GM20431 (cell line): ENCODE measurements at regions not wholly inside any gene's neighbourhood (a gene's known extent, or its start where the extent isn't known, plus 50 kb on each side); places are given as distances from the start of the nearest gene placed in this dataset.

Experiments used
- in situ Hi-C: fragments of 300-500 bp; cut with MseI, MboI; formaldehyde crosslinking; loops from one replicate; pipeline ENCODE4 v1.15.0; 2020; ENCODE audit warnings: low sequenced_read_pairs; ENCODE audit not compliant: unreplicated experiment

GRCh38 chr17:72205822-72206221 lies 85.0 kb downstream of the SOX9 start:
- in situ Hi-C loops = no loop called here

- in situ Hi-C loops = no loop called here
Measured at GRCh38 chr17:72206376-72206775, 85.6 kb downstream of the SOX9 start.

- in situ Hi-C loops = no loop called here
Measured at GRCh38 chr17:72208832-72209231, 88.0 kb downstream of the SOX9 start.

GRCh38 chr17:72212041-72212440 lies 91.2 kb downstream of the SOX9 start:
- in situ Hi-C loops = no loop called here

- in situ Hi-C loops = no loop called here
Measured at GRCh38 chr17:72215490-72215889, 94.7 kb downstream of the SOX9 start.

GRCh38 chr17:72215928-72216327 lies 95.1 kb downstream of the SOX9 start:
- in situ Hi-C loops = no loop called here

- in situ Hi-C loops = no loop called here
Measured at GRCh38 chr17:72219137-72219823, 98.5 kb downstream of the SOX9 start.

- in situ Hi-C loops = no loop called here
Measured at GRCh38 chr17:72219824-72220493, 99.1 kb downstream of the SOX9 start.

- in situ Hi-C loops = no loop called here
Measured at GRCh38 chr17:72222661-72223380, 102.0 kb downstream of the SOX9 start.

GRCh38 chr17:72223866-72224291 lies 103.1 kb downstream of the SOX9 start:
- in situ Hi-C loops = no loop called here

GRCh38 chr17:72226322-72226721 lies 105.5 kb downstream of the SOX9 start:
- in situ Hi-C loops = no loop called here

GRCh38 chr17:72233986-72234385 lies 113.2 kb downstream of the SOX9 start:
- in situ Hi-C loops = no loop called here

GRCh38 chr17:72234985-72235384 lies 114.2 kb downstream of the SOX9 start:
- in situ Hi-C loops = no loop called here

- in situ Hi-C loops = no loop called here
Measured at GRCh38 chr17:72236980-72237633, 116.3 kb downstream of the SOX9 start.

GRCh38 chr17:72238157-72238673 lies 117.4 kb downstream of the SOX9 start:
- in situ Hi-C loops = no loop called here

GRCh38 chr17:72239548-72239947 lies 118.7 kb downstream of the SOX9 start:
- in situ Hi-C loops = no loop called here

GRCh38 chr17:72240333-72240732 lies 119.5 kb downstream of the SOX9 start:
- in situ Hi-C loops = no loop called here

GRCh38 chr17:72244494-72244893 lies 123.7 kb downstream of the SOX9 start:
- in situ Hi-C loops = no loop called here

- in situ Hi-C loops = no loop called here
Measured at GRCh38 chr17:72244956-72245355, 124.1 kb downstream of the SOX9 start.

GRCh38 chr17:72249441-72249840 lies 128.6 kb downstream of the SOX9 start:
- in situ Hi-C loops = no loop called here
